ENCODE measurements at regions not wholly inside any gene's neighbourhood (a gene's known extent, or its start where the extent isn't known, plus 50 kb on each side); places are given as distances from the start of the nearest gene placed in this dataset.

DNA sequence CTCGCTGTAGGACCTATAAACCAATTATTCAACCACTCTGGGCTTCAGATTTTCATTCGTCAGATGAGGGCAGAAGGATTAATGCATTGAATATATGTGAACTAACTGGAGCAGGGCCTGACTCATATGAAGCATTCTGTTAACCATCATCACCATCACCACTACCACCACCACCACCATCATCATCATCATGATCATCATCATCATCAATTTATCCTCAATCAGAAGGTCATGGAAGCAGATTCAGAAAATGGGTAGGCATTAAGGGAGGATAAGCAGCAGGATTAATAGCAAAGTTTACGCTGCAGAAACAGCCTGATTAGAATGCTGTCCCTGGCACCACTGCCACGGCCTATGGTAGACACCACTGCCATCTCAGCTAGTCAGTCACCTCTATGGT, 407.5 kb upstream of the THBS1 start:
- intact Hi-C loops (cut with DNase I; ENCODE audit: low total_unique reads): no loop called here
- TF ChIP-seq, protein P1, sequence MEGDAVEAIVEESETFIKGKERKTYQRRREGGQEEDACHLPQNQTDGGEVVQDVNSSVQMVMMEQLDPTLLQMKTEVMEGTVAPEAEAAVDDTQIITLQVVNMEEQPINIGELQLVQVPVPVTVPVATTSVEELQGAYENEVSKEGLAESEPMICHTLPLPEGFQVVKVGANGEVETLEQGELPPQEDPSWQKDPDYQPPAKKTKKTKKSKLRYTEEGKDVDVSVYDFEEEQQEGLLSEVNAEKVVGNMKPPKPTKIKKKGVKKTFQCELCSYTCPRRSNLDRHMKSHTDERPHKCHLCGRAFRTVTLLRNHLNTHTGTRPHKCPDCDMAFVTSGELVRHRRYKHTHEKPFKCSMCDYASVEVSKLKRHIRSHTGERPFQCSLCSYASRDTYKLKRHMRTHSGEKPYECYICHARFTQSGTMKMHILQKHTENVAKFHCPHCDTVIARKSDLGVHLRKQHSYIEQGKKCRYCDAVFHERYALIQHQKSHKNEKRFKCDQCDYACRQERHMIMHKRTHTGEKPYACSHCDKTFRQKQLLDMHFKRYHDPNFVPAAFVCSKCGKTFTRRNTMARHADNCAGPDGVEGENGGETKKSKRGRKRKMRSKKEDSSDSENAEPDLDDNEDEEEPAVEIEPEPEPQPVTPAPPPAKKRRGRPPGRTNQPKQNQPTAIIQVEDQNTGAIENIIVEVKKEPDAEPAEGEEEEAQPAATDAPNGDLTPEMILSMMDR (IDR thresholded peaks at IDR 0.05): no peak
- no peak for TF ChIP-seq POLR2A (IDR thresholded peaks at IDR 0.05)
- no peak overlapping the region for H3K4me3 ChIP-seq (ENCODE audit: low read depth, poor library complexity, severe bottlenecking)
- WGBS, 2 donors: 88 to 92% methylated on average over 4 of the region's 4 CpGs
- no peak for DNase-seq (ENCODE audit: low spot score in 2 of 2)

- intact Hi-C loops (cut with DNase I; ENCODE audit: low total_unique reads): no loop called here
- no peak overlapping the region for H3K4me3 ChIP-seq (ENCODE audit: low read depth, poor library complexity, severe bottlenecking)
- DNase-seq (ENCODE audit: low spot score in 2 of 2): no peak
- WGBS, 2 donors: 86 to 89% methylated on average over 1 of the region's 1 CpG
- no peak for TF ChIP-seq POLR2A (IDR thresholded peaks at IDR 0.05)
These were observed 406.5 kb upstream of the THBS1 start for GRCh38 chr15:39174332-39174731.

DNA sequence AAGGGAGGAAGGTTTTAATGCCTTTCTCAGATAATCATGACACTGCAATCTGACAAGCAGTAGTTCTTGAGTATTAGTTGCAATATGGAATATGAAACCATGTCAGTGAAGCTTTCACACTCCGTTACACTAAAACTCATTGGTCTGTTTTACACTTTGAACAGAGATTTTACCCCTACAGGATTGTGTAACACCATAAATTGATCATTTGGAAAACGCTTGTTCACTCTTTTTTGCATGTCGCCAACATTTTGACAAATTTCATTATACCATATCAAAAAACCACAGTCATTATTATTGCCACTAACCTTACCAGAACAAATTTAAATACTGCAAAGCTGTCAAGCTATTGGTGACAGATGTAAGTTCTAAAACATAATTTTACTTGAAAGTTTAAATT, 404.8 kb upstream of the THBS1 start:
- H3K4me3 ChIP-seq (ENCODE audit: low read depth, poor library complexity, severe bottlenecking): no peak overlapping the region
- intact Hi-C loops (cut with DNase I; ENCODE audit: low total_unique reads): no loop called here
- no peak for DNase-seq (ENCODE audit: low spot score in 2 of 2)
- 93 to 97% methylated on average over 3 of the region's 3 CpGs for WGBS, 2 donors
- TF ChIP-seq, protein P1 (IDR thresholded peaks at IDR 0.05): no peak
- TF ChIP-seq POLR2A (IDR thresholded peaks at IDR 0.05): no peak

DNA sequence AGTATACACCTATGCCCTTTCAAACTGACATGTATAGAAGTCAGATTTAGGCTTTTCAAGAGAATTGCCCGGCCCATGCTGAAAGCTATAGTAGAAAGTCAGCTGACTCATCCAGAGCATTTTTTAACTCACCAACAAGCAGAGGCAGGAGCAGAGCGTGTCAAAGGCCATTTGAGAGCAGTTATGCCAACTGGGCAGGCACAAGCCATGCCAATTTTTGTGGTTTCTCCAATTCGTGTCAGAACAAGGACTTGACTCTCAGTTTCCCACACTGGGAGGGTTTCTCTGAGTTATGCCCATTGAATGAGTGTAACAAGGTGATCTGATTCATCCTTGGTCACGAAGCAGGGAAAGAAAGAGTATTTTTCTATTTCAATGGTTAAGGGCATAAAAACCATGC, 403.3 kb upstream of the THBS1 start:
- intact Hi-C loops (cut with DNase I; ENCODE audit: low total_unique reads): no loop called here
- no peak for DNase-seq (ENCODE audit: low spot score in 2 of 2)
- TF ChIP-seq, protein P1 (IDR thresholded peaks at IDR 0.05): no peak
- no peak for TF ChIP-seq POLR2A (IDR thresholded peaks at IDR 0.05)
- H3K4me3 ChIP-seq (ENCODE audit: low read depth, poor library complexity, severe bottlenecking): no peak overlapping the region
- WGBS, 2 donors: 61 to 63% methylated on average over 4 of the region's 4 CpGs

DNA sequence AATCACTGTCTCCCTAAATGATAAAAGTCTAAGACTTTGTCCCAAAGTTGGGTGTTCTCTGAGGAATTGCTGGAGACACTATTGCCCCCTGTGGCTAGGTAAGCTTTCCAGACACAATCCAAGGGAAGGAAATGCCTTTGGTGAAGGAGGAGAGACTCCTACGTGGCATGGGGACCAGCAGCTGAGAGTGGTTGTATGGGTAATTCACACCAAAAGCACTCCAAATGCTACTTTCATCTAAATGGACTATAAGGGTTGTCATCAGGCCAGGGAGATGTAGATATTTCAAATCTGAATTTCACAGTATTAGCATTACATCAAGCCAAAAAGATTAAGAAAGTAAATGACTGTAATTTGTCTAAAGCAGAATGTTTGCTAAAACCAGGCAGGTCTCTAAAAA, 400.8 kb upstream of the THBS1 start:
- TF ChIP-seq, protein P1 (IDR thresholded peaks at IDR 0.05): no peak
- no peak for TF ChIP-seq POLR2A (IDR thresholded peaks at IDR 0.05)
- no peak for DNase-seq (ENCODE audit: low spot score in 2 of 2)
- no peak overlapping the region for H3K4me3 ChIP-seq (ENCODE audit: low read depth, poor library complexity, severe bottlenecking)
- 87 to 94% methylated on average over 1 of the region's 1 CpG for WGBS, 2 donors
- intact Hi-C loops (cut with DNase I; ENCODE audit: low total_unique reads): no loop called here

- no peak overlapping the region for H3K4me3 ChIP-seq (ENCODE audit: low read depth, poor library complexity, severe bottlenecking)
- intact Hi-C loops (cut with DNase I; ENCODE audit: low total_unique reads): no loop called here
- TF ChIP-seq, protein P1 (IDR thresholded peaks at IDR 0.05): no peak
- no peak for TF ChIP-seq POLR2A (IDR thresholded peaks at IDR 0.05)
- DNase-seq (ENCODE audit: low spot score in 2 of 2): no peak
These were observed 400.4 kb upstream of the THBS1 start for GRCh38 chr15:39180483-39180933.

All from lower leg skin (tissue), 4 donors.